ENCODE measurements at regions not wholly inside any gene's neighbourhood (a gene's known extent, or its start where the extent isn't known, plus 50 kb on each side); places are given as distances from the start of the nearest gene placed in this dataset.

GRCh38 chr1:4494027-4494426 is 160.4 kb upstream of the AJAP1 start:
- no peak for DNase-seq
- H3K27ac ChIP-seq: no peak overlapping the region
- H3K9me3 ChIP-seq: no peaks in the 10 kb centered on the region

GRCh38 chr1:4494558-4494957 is 159.9 kb upstream of the AJAP1 start:
- peak; percentile 32 to 44 for DNase-seq
- no peaks in the 10 kb centered on the region for H3K27me3 ChIP-seq
- no peaks in the 10 kb centered on the region for H3K4me1 ChIP-seq
- H3K27ac ChIP-seq: no peak overlapping the region
- no peaks in the 10 kb centered on the region for H3K36me3 ChIP-seq
- no peaks in the 10 kb centered on the region for H3K9me3 ChIP-seq
- WGBS, 2 donors: 26 to 28% methylated on average over 7 of the region's 7 CpGs
- intact Hi-C loops (cut with DNase I): no loop called here
- H3K4me3 ChIP-seq (replicated peaks in 1 of 3): no peak overlapping the region
- TF ChIP-seq POLR2A (IDR thresholded peaks at IDR 0.05) (no peak), CTCF (IDR thresholded peaks at IDR 0.05) (peak in 4 of 6 experiments; percentile 21 to 40 (median 33))

More at GRCh38 chr1:4494027-4494426, 160.4 kb upstream of the AJAP1 start:
- intact Hi-C loops (cut with DNase I): no loop called here
- Histone ChIP-seq H3K27me3 (no peaks in the 10 kb centered on the region), H3K4me3 (replicated peaks in 1 of 3) (no peak overlapping the region), H3K36me3 (no peaks in the 10 kb centered on the region), H3K4me1 (no peaks in the 10 kb centered on the region)
- 86 to 93% methylated on average over 3 to 5 of the region's 5 CpGs for WGBS, 2 donors
- TF ChIP-seq CTCF (IDR thresholded peaks at IDR 0.05): no peak

GRCh38 chr1:4495809-4496208 is 158.6 kb upstream of the AJAP1 start:
- intact Hi-C loops (cut with DNase I): no loop called here
- WGBS, 2 donors: 81 to 84% methylated on average over 12 of the region's 12 CpGs
- Histone ChIP-seq H3K27ac (no peak overlapping the region), H3K36me3 (no peaks in the 10 kb centered on the region), H3K9me3 (no peaks in the 10 kb centered on the region), H3K27me3 (no peaks in the 10 kb centered on the region), H3K4me1 (no peaks in the 10 kb centered on the region), H3K4me3 (replicated peaks in 1 of 3) (no peak overlapping the region)
- TF ChIP-seq CTCF (IDR thresholded peaks at IDR 0.05) (no peak), POLR2A (IDR thresholded peaks at IDR 0.05) (no peak)
- DNase-seq: no peak

- WGBS, 2 donors: 90 to 96% methylated on average over 8 to 11 of the region's 11 CpGs
- H3K36me3 ChIP-seq: no peaks in the 10 kb centered on the region
- no peak overlapping the region for H3K27ac ChIP-seq
- TF ChIP-seq POLR2A (IDR thresholded peaks at IDR 0.05) (no peak), CTCF (IDR thresholded peaks at IDR 0.05) (no peak)
- DNase-seq: no peak
- no peaks in the 10 kb centered on the region for H3K27me3 ChIP-seq
- H3K9me3 ChIP-seq: no peaks in the 10 kb centered on the region
- no peaks in the 10 kb centered on the region for H3K4me1 ChIP-seq
- no peak overlapping the region for H3K4me3 ChIP-seq (replicated peaks in 1 of 3)
- intact Hi-C loops (cut with DNase I): no loop called here
Observed at GRCh38 chr1:4500441-4500840, 154.0 kb upstream of the AJAP1 start.

GRCh38 chr1:4506591-4506990 is 147.8 kb upstream of the AJAP1 start:
- no peak for DNase-seq
- Histone ChIP-seq H3K4me1 (no peaks in the 10 kb centered on the region), H3K36me3 (no peaks in the 10 kb centered on the region), H3K27me3 (no peaks in the 10 kb centered on the region), H3K4me3 (replicated peaks in 1 of 3) (no peak overlapping the region), H3K27ac (no peak overlapping the region), H3K9me3 (no peaks in the 10 kb centered on the region)
- TF ChIP-seq CTCF (IDR thresholded peaks at IDR 0.05) (no peak), POLR2A (IDR thresholded peaks at IDR 0.05) (no peak)
- intact Hi-C loops (cut with DNase I): no loop called here
- 73 to 74% methylated on average over 4 of the region's 4 CpGs for WGBS, 2 donors

Measured in thyroid gland (tissue), 4 donors.